ENCODE measurements at regions not wholly inside any gene's neighbourhood (a gene's known extent, or its start where the extent isn't known, plus 50 kb on each side); places are given as distances from the start of the nearest gene placed in this dataset.

DNA sequence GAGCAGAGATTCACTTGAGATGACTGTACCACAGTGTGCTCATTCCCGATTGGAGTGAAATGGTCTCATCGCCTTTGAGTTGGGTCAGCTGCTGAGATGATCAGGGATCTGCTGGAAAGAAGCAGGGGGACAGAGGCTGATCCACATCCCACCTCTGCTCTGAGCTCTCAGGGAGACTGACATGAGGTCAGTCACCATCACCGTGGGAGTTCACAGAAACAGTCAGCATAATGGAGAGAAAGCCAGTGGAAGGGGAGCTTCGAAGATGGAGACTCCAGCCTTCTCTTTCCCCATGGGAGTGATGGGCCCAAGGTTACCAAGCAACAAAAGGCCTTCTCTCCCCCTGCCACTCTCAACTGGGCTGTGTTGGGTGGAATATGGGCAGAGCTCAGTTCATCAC lies 276.4 kb downstream of the CDK5RAP2 start:
- no peaks in the 10 kb centered on the region for H3K4me1 ChIP-seq
- no peaks in the 10 kb centered on the region for H3K9me3 ChIP-seq (ENCODE audit: control insufficient read depth, low read length)
- H3K36me3 ChIP-seq (ENCODE audit: control insufficient read depth, insufficient read depth, low read length): no peaks in the 10 kb centered on the region
- H3K79me2 ChIP-seq: no peaks in the 10 kb centered on the region
- H3K9ac ChIP-seq: no peak overlapping the region
- TF ChIP-seq, protein P1, sequence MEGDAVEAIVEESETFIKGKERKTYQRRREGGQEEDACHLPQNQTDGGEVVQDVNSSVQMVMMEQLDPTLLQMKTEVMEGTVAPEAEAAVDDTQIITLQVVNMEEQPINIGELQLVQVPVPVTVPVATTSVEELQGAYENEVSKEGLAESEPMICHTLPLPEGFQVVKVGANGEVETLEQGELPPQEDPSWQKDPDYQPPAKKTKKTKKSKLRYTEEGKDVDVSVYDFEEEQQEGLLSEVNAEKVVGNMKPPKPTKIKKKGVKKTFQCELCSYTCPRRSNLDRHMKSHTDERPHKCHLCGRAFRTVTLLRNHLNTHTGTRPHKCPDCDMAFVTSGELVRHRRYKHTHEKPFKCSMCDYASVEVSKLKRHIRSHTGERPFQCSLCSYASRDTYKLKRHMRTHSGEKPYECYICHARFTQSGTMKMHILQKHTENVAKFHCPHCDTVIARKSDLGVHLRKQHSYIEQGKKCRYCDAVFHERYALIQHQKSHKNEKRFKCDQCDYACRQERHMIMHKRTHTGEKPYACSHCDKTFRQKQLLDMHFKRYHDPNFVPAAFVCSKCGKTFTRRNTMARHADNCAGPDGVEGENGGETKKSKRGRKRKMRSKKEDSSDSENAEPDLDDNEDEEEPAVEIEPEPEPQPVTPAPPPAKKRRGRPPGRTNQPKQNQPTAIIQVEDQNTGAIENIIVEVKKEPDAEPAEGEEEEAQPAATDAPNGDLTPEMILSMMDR (IDR thresholded peaks at IDR 0.05): no peak
- H2AFZ ChIP-seq: no peak overlapping the region
- H3K4me3 ChIP-seq (ENCODE audit: low read depth, low read length): no peak overlapping the region
- no peaks in the 10 kb centered on the region for H3K27me3 ChIP-seq (ENCODE audit: control insufficient read depth, insufficient read depth, low read length)
- H3K27ac ChIP-seq: no peak overlapping the region
- H3K4me2 ChIP-seq (ENCODE audit: low read length): no peak overlapping the region

GRCh38 chr9:120299785-120300184 lies 280.2 kb downstream of the CDK5RAP2 start:
- TF ChIP-seq, protein P1 (IDR thresholded peaks at IDR 0.05): no peak
- Histone ChIP-seq H3K9me3 (ENCODE audit: control insufficient read depth, low read length) (no peaks in the 10 kb centered on the region), H3K4me2 (ENCODE audit: low read length) (no peak overlapping the region), H3K4me1 (no peaks in the 10 kb centered on the region), H3K27ac (no peak overlapping the region), H3K27me3 (ENCODE audit: control insufficient read depth, insufficient read depth, low read length) (no peaks in the 10 kb centered on the region), H3K36me3 (ENCODE audit: control insufficient read depth, insufficient read depth, low read length) (no peaks in the 10 kb centered on the region), H2AFZ (no peak overlapping the region), H3K79me2 (no peaks in the 10 kb centered on the region), H3K9ac (no peak overlapping the region), H3K4me3 (ENCODE audit: low read depth, low read length) (no peak overlapping the region)

DNA sequence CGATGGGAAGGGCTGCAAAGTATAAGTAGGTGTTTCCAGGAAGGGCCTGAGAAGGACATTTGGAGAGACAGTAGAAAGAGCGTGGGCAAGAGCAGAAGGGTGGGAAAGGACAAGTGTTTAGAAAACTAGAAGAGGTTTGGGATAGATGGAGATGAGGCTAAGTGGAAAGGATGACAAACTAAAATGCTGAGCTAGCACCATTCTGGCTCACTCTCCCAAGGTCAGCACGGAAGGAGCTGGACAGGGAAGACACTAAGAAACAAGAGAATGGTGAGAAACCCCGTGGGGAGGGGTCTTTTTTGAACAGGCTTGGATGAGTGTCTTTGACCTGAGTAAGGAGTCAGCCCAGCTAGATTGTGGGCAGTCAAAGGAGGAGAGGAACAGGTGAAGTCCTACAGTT lies 286.0 kb downstream of the CDK5RAP2 start:
- no peak overlapping the region for H3K9ac ChIP-seq
- no peak overlapping the region for H3K27ac ChIP-seq
- no peaks in the 10 kb centered on the region for H3K79me2 ChIP-seq
- H2AFZ ChIP-seq: no peak overlapping the region
- H3K36me3 ChIP-seq (ENCODE audit: control insufficient read depth, insufficient read depth, low read length): no peaks in the 10 kb centered on the region
- H3K27me3 ChIP-seq (ENCODE audit: control insufficient read depth, insufficient read depth, low read length): no peaks in the 10 kb centered on the region
- H3K9me3 ChIP-seq (ENCODE audit: control insufficient read depth, low read length): no peaks in the 10 kb centered on the region
- no peak overlapping the region for H3K4me2 ChIP-seq (ENCODE audit: low read length)
- TF ChIP-seq, protein P1 (IDR thresholded peaks at IDR 0.05): no peak
- no peak overlapping the region for H3K4me3 ChIP-seq (ENCODE audit: low read depth, low read length)
- H3K4me1 ChIP-seq: no peaks in the 10 kb centered on the region

GRCh38 chr9:120292606-120293005 lies 287.4 kb downstream of the CDK5RAP2 start:
- no peak overlapping the region for H3K4me3 ChIP-seq (ENCODE audit: low read depth, low read length)
- H3K4me1 ChIP-seq: no peaks in the 10 kb centered on the region
- no peaks in the 10 kb centered on the region for H3K79me2 ChIP-seq
- H2AFZ ChIP-seq: no peak overlapping the region
- no peak overlapping the region for H3K27ac ChIP-seq
- TF ChIP-seq, protein P1 (IDR thresholded peaks at IDR 0.05): no peak
- H3K9ac ChIP-seq: no peak overlapping the region
- H3K36me3 ChIP-seq (ENCODE audit: control insufficient read depth, insufficient read depth, low read length): no peaks in the 10 kb centered on the region
- no peak overlapping the region for H3K4me2 ChIP-seq (ENCODE audit: low read length)
- H3K9me3 ChIP-seq (ENCODE audit: control insufficient read depth, low read length): no peaks in the 10 kb centered on the region
- no peaks in the 10 kb centered on the region for H3K27me3 ChIP-seq (ENCODE audit: control insufficient read depth, insufficient read depth, low read length)

DNA sequence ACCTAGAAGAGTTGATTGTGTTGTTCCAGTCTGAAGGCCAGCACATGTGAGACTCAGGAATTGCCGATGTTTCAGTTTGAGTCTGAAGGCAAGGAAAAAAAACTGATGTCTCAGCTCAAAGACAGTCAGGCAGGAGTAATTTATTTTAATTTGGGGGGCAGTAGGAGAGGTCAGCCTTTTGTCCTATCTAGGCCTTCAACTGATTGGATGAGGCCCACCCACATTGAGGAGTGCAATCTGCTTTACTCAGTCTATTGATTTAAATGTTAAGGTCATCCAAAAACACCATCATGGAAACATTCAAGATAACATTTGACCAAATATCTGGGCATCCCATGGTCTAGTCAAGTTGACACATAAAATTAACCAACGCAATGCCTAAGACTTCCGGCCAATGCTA lies 288.9 kb downstream of the CDK5RAP2 start:
- Histone ChIP-seq H3K27ac (no peak overlapping the region), H2AFZ (no peak overlapping the region), H3K27me3 (ENCODE audit: control insufficient read depth, insufficient read depth, low read length) (no peaks in the 10 kb centered on the region), H3K79me2 (no peaks in the 10 kb centered on the region), H3K36me3 (ENCODE audit: control insufficient read depth, insufficient read depth, low read length) (no peaks in the 10 kb centered on the region), H3K9me3 (ENCODE audit: control insufficient read depth, low read length) (no peaks in the 10 kb centered on the region), H3K4me1 (no peaks in the 10 kb centered on the region), H3K9ac (no peak overlapping the region), H3K4me2 (ENCODE audit: low read length) (no peak overlapping the region), H3K4me3 (ENCODE audit: low read depth, low read length) (no peak overlapping the region)
- TF ChIP-seq, protein P1 (IDR thresholded peaks at IDR 0.05): no peak
